Hematopoietic multipotent progenitor cell (in vitro differentiated cells): ENCODE measurements at regions not wholly inside any gene's neighbourhood (a gene's known extent, or its start where the extent isn't known, plus 50 kb on each side); places are given as distances from the start of the nearest gene placed in this dataset.

Experiments
- DNase-seq, 3 donors: peaks; one replicate each; pipeline ENCODE4 v3.0.0-alpha.2; 2011 to 2015; ENCODE audit warnings: low read depth in 2 of 3, low spot score in 2 of 3

- DNase-seq, result no peak
Measured at GRCh38 chr6:121963826-121964225, 435.6 kb upstream of the HSF2 start.

GRCh38 chr6:121965739-121966138 is 433.7 kb upstream of the HSF2 start:
- DNase-seq, result no peak

GRCh38 chr6:121967631-121968030 is 431.8 kb upstream of the HSF2 start:
- DNase-seq, result no peak

- no peak for DNase-seq
Measured at GRCh38 chr6:121971931-121972335, 427.5 kb upstream of the HSF2 start.

DNA sequence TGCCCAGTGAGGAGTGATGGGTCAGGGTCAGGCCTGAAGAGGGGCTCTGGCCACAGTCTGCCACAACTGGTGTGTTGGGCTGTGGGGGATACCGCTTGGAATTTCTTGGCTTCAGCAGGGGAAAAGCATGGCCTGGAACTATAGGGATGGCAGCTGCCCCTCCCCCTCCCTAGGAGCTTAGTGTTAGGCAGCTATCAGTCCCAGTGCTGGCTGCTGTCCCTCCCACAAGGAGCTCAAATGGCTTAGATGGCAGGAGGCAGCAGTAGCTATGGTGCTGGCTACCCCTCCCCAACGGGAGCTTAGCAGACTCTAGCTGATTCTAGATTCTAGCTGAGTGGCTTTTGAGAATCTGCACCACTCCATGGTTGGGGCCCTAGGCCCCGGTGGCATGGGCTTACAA is 414.5 kb upstream of the HSF2 start:
- DNase-seq, result no peak

GRCh38 chr6:121993362-121993761 is 406.1 kb upstream of the HSF2 start:
- no peak for DNase-seq

DNA sequence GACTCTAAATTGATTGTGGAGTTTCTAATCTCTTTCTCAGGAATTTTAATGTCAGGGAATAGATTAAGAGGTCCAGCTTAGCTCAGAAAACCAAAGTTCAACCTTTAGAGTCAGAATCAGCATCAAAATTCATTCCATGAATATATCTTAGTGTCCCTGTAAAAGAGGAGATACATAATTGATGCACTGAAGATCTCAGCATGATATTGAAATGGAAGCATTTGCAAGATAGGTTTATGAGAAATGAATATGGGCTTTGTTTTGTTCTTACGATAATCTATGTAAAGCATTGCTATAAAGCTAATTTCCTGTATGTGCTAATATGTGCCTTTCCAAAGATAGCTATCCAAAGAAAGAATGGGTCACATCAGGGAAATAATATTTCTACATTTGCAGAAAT is 404.5 kb upstream of the HSF2 start:
- no peak for DNase-seq

GRCh38 chr6:121998631-121999030 is 400.8 kb upstream of the HSF2 start:
- DNase-seq, result no peak

DNA sequence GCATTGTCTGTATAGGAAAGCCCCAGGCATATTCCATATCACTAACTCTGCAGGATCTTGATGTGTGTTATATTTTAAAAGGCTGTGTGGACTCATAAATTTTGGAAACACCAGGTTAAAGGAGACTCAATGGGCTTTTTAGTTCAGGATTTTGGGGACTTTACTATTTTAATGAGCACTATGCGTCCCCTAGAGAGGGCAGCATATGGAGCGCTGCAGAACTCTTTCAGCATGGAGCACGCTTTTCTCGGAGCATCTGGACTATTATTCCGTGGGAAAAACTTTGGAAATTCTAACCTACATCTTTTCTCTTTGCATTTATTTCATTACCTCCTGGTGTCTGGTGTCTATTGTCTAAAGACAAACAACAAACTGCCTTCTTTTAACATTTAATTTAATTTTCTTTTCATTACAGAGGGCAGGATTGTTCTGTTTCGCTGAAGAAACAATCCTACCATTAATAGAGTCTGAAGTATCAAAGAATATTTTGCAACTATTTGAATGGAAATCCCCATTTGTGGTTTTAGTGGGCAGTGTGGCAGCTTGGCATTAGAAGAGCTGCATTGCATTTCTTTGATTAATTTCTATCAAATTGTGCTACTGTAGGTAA is 399.9 kb upstream of the HSF2 start:
- DNase-seq, result no peak

GRCh38 chr6:122005661-122006060 is 393.8 kb upstream of the HSF2 start:
- DNase-seq, result no peak

- DNase-seq, result no peak
Measured at GRCh38 chr6:122007339-122007738, 392.1 kb upstream of the HSF2 start.

GRCh38 chr6:122008101-122008999 is 391.1 kb upstream of the HSF2 start:
- no peak for DNase-seq

- no peak for DNase-seq
Measured at GRCh38 chr6:122009000-122009350, 390.5 kb upstream of the HSF2 start.

DNA sequence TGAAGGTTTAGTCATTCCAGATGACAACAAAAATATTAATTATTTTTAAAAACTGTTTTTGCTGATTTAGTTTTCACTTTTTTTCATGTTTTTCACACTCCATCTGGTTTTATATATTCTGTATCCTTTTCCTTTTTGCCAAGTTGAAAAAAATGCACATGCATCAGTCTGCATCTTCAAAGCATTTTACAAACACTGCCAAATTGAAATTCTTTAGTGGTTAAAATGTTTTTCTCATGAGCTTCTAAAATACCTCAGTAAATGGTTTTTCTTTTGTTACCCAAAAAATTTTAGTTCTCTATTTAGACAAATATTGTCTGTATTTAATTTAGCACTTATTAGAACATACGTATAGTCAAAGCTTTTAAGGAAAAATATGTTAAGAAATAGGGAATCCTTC is 386.9 kb upstream of the HSF2 start:
- no peak for DNase-seq

DNA sequence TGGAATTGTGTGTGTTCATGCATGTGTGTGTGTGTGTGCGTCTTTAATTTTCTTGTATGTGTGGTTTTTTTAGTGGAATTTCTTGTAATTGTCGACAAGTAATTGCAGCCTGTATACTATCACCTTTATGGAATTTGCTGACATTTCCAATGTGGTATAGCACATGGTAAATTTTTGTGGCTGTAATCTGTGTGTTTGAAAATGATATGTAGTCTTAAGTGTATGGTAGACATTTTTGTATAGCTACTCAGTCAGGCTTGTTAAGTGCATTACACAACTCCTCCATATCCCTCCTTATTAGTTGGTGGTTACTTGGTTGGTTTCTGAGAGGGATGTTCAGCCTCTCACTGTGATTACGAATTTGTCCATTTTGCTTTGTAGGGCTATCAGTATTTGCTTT is 384.5 kb upstream of the HSF2 start:
- no peak for DNase-seq

- no peak for DNase-seq
Measured at GRCh38 chr6:122020588-122021264, 378.7 kb upstream of the HSF2 start.

DNA sequence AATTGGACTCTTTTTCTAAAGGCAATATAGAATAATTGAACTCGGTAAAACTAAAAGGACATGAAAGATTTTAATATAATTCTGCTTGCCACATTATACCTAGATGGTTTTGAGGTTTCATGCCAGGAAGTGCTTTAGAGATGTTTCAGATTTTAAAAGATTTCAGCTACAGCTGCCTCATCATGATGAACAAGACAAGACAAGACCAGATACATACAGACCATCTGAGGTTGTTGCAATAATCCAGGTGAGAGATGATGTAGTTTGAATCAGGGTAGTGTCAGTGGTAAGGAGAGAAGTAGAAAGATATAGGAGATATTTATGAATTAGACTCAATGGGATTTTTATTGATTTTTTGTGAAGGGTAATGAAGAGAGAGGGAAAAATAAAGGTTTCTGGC is 374.3 kb upstream of the HSF2 start:
- DNase-seq, result no peak

DNA sequence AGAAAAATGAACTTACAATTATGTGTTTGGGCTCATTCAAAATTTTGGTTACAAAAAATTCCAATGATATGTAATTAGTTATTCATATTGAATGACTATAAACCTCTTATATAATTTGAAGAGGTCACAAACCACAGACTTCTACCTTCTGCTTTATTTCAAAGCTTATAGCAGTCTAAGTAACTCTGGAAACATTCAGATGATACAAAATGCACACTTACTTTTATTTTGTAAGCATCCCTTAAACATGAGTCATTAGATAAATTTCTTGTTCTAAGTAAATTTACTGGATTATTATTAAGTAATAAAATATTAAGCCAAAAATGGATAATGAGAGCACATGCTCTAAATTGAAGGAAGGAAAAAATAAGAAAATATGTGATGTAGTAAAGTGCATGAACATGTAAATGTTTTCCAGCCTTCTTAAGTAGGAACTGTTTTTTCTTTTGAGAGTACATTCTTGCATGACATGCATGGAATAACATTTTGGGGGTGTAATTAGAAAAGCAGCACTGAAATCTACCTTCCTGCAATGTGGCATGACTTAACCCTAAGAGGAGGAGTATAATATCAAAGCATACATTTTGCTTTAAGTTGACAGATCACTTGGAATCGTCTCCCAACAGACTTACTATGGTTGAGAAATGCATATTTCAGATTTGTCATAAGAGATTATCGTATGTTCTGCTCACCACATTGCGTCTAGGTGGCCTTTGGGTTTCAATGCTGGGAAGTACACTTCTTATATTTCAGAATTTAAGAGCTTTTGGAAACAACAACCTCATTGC is 372.7 kb upstream of the HSF2 start:
- no peak for DNase-seq

DNA sequence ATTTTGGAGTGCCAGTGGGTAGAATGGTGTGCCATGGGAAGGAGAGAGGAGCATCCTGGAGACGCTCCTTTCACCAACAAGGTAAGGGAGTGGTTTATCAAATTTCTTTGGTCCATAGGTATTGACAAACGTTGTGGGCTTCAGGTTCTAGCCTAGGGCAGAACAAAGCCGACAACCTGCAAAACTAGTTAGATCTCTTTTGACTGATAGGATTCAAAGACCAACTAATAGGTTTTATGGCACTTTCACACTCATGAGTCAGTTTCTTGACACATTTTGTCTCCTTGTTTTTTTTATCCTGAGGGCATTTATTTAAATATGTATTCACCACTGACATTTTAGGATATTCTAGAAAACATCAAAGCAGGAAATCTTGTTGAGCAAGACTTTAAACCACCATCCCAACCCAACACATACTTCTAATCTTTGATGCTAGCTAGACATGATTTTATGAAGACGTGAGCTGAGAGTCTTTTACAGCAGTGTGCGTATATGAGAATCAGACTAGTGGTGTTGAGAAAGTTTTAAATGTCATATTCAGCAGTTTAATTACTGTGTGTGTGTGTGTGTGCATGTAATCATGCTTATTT is 370.4 kb upstream of the HSF2 start:
- no peak for DNase-seq

DNA sequence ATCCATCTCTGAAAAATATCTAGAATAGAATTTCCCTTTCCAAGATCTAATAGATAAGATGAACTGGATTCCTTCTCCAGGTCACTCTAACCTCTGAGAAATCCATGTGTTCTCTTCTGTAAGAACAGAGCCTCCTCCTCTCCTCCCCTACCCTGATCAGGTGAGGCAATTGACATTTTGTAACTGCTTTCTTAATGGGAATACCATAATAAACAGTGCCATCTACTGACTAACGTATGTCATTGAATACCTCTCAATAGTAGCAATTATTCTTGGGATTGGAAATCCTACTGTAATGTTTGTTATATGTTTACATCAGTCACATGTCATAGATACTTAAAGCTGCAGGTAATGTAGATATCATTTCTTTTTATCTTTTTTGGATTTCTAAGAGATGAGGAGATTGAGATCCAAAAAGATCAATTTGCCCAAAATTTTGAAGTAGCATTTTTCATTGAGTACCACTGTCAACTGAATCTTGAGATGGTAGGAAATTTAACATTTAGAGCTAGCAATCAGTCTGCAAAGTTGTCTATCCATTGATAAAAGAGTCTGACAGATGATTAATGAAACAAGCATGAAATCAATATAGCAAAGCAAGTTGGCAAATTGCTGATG is 365.8 kb upstream of the HSF2 start:
- DNase-seq, result peak; percentile 1 to 50 (median 12)
